GM19372 (cell line): ENCODE measurements at regions not wholly inside any gene's neighbourhood (a gene's known extent, or its start where the extent isn't known, plus 50 kb on each side); places are given as distances from the start of the nearest gene placed in this dataset.
"Not testable (repeated sequence)": the region's sequence is repeated elsewhere in the genome, so short reads cannot be mapped to it uniquely, and the experiment has no call there.

ENCODE experiments used
- ATAC-seq: cut with Tn5 transposase; IDR thresholded peaks from one replicate; pipeline ENCODE4 v1.9.1; 2021; ENCODE audit warnings: mild to moderate bottlenecking, low read depth, moderate library complexity; ENCODE audit not compliant: unreplicated experiment

GRCh38 chr5:82664732-82665131 is 386.6 kb upstream of the RPS23 start:
- no peak for ATAC-seq

GRCh38 chr5:82663225-82663624 is 385.1 kb upstream of the RPS23 start:
- ATAC-seq, result no peak

GRCh38 chr5:82662340-82662739 is 384.2 kb upstream of the RPS23 start:
- ATAC-seq, result no peak

GRCh38 chr5:82661933-82662332 is 383.8 kb upstream of the RPS23 start:
- ATAC-seq, result no peak

- ATAC-seq, result no peak
Measured at GRCh38 chr5:82661462-82661861, 383.3 kb upstream of the RPS23 start.

- no peak for ATAC-seq
Measured at GRCh38 chr5:82659115-82659514, 381.0 kb upstream of the RPS23 start.

- no peak for ATAC-seq
Measured at GRCh38 chr5:82657033-82657699, 379.0 kb upstream of the RPS23 start.

GRCh38 chr5:82656341-82656761 is 378.2 kb upstream of the RPS23 start:
- ATAC-seq, result no peak

GRCh38 chr5:82655078-82655477 is 376.9 kb upstream of the RPS23 start:
- no peak for ATAC-seq

- no peak for ATAC-seq
Measured at GRCh38 chr5:82649943-82650342, 371.8 kb upstream of the RPS23 start.

GRCh38 chr5:82644766-82645165 is 366.6 kb upstream of the RPS23 start:
- ATAC-seq, result no peak

GRCh38 chr5:82644229-82644628 is 366.1 kb upstream of the RPS23 start:
- no peak for ATAC-seq

GRCh38 chr5:82642313-82642712 is 364.2 kb upstream of the RPS23 start:
- ATAC-seq, result no peak

GRCh38 chr5:82641331-82642003 is 363.3 kb upstream of the RPS23 start:
- peak; percentile 83 for ATAC-seq

- no peak for ATAC-seq
Measured at GRCh38 chr5:82640916-82641315, 362.8 kb upstream of the RPS23 start.

GRCh38 chr5:82639393-82640144 is 361.4 kb upstream of the RPS23 start:
- no peak for ATAC-seq

GRCh38 chr5:82636591-82636990 is 358.4 kb upstream of the RPS23 start:
- ATAC-seq, result no peak

- no peak for ATAC-seq
Measured at GRCh38 chr5:82635561-82636288, 357.6 kb upstream of the RPS23 start.

GRCh38 chr5:82628364-82628910 is 350.3 kb upstream of the RPS23 start:
- no peak for ATAC-seq

- not testable (repeated sequence) for ATAC-seq
Measured at GRCh38 chr5:82626905-82627591, 348.9 kb upstream of the RPS23 start.
